ENCODE measurements at regions not wholly inside any gene's neighbourhood (a gene's known extent, or its start where the extent isn't known, plus 50 kb on each side); places are given as distances from the start of the nearest gene placed in this dataset.
"Not testable (repeated sequence)": the region's sequence is repeated elsewhere in the genome, so short reads cannot be mapped to it uniquely, and the experiment has no call there.

GRCh38 chr10:83539528-83540308 is 599.6 kb upstream of the GHITM start:
- intact Hi-C loops (cut with DNase I), result no loop called here
- peak; percentile 85 for DNase-seq (ENCODE audit: low spot score)

GRCh38 chr10:83541046-83541445 is 598.3 kb upstream of the GHITM start:
- intact Hi-C loops (cut with DNase I), result no loop called here

GRCh38 chr10:83542774-83543411 is 596.4 kb upstream of the GHITM start:
- DNase-seq (ENCODE audit: low spot score), result no peak
- intact Hi-C loops (cut with DNase I), result no loop called here

More at GRCh38 chr10:83541046-83541445, 598.3 kb upstream of the GHITM start:
- DNase-seq (ENCODE audit: low spot score), result no peak

GRCh38 chr10:83543691-83544462 is 595.4 kb upstream of the GHITM start:
- intact Hi-C loops (cut with DNase I), result no loop called here

GRCh38 chr10:83545901-83546391 is 593.4 kb upstream of the GHITM start:
- intact Hi-C loops (cut with DNase I), result no loop called here
- no peak for DNase-seq (ENCODE audit: low spot score)

More at GRCh38 chr10:83543691-83544462, 595.4 kb upstream of the GHITM start:
- DNase-seq (ENCODE audit: low spot score), result no peak

- intact Hi-C loops (cut with DNase I), result not testable (repeated sequence)
Observed at GRCh38 chr10:83551190-83551589, 588.1 kb upstream of the GHITM start.

GRCh38 chr10:83553366-83553765 is 585.9 kb upstream of the GHITM start:
- DNase-seq (ENCODE audit: low spot score), result no peak
- intact Hi-C loops (cut with DNase I), result no loop called here

More at GRCh38 chr10:83551190-83551589, 588.1 kb upstream of the GHITM start:
- not testable (repeated sequence) for DNase-seq (ENCODE audit: low spot score)

- intact Hi-C loops (cut with DNase I), result no loop called here
- DNase-seq (ENCODE audit: low spot score), result no peak
Observed at GRCh38 chr10:83555264-83555663, 584.0 kb upstream of the GHITM start.

- intact Hi-C loops (cut with DNase I), result no loop called here
- no peak for DNase-seq (ENCODE audit: low spot score)
Observed at GRCh38 chr10:83562381-83562780, 576.9 kb upstream of the GHITM start.

GRCh38 chr10:83564889-83565588 is 574.3 kb upstream of the GHITM start:
- intact Hi-C loops (cut with DNase I), result no loop called here
- no peak for DNase-seq (ENCODE audit: low spot score)

GRCh38 chr10:83572036-83572435 is 567.3 kb upstream of the GHITM start:
- DNase-seq (ENCODE audit: low spot score), result no peak
- intact Hi-C loops (cut with DNase I), result no loop called here

GRCh38 chr10:83574770-83575169 is 564.5 kb upstream of the GHITM start:
- DNase-seq (ENCODE audit: low spot score), result no peak
- intact Hi-C loops (cut with DNase I), result no loop called here

GRCh38 chr10:83577421-83577820 is 561.9 kb upstream of the GHITM start:
- DNase-seq (ENCODE audit: low spot score), result no peak

GRCh38 chr10:83580373-83581012 is 558.8 kb upstream of the GHITM start:
- intact Hi-C loops (cut with DNase I), result no loop called here
- DNase-seq (ENCODE audit: low spot score), result no peak

More at GRCh38 chr10:83577421-83577820, 561.9 kb upstream of the GHITM start:
- intact Hi-C loops (cut with DNase I), result no loop called here

GRCh38 chr10:83582407-83583095 is 556.8 kb upstream of the GHITM start:
- DNase-seq (ENCODE audit: low spot score), result no peak

GRCh38 chr10:83585686-83586085 is 553.6 kb upstream of the GHITM start:
- intact Hi-C loops (cut with DNase I), result no loop called here
- DNase-seq (ENCODE audit: low spot score), result no peak

More at GRCh38 chr10:83582407-83583095, 556.8 kb upstream of the GHITM start:
- intact Hi-C loops (cut with DNase I), result no loop called here

- intact Hi-C loops (cut with DNase I), result no loop called here
- DNase-seq (ENCODE audit: low spot score), result no peak
Observed at GRCh38 chr10:83592337-83592935, 546.9 kb upstream of the GHITM start.

GRCh38 chr10:83603708-83604107 is 535.6 kb upstream of the GHITM start:
- intact Hi-C loops (cut with DNase I), result no loop called here
- DNase-seq (ENCODE audit: low spot score), result no peak

Data from posterior vena cava (tissue), 2 donors.